Activated CD4-positive, alpha-beta T cell treated with anti-CD3 and anti-CD28 coated beads, Interleukin-2, amount 10 ng/mL, durations not matched to agents 7 days and 5 days (primary cell): ENCODE measurements at regions not wholly inside any gene's neighbourhood (a gene's known extent, or its start where the extent isn't known, plus 50 kb on each side); places are given as distances from the start of the nearest gene placed in this dataset.
"Not testable (repeated sequence)": the region's sequence is repeated elsewhere in the genome, so short reads cannot be mapped to it uniquely, and the experiment has no call there.

Experiments
- CTCF ChIA-PET: fragments of 350-600 bp; sonication (Branson Sonifier 250); formaldehyde crosslinking; loops from one replicate; lab custom pipeline; 2021; ENCODE audit warnings: antibody characterized with exemption; lab: Charles Lee
- POLR2A ChIA-PET: fragments of 350-600 bp; sonication (Branson Sonifier 250); formaldehyde crosslinking; loops from one replicate; lab custom pipeline; 2021; ENCODE audit warnings: antibody characterized with exemption; lab: Charles Lee
- DNase-seq: peaks from one replicate; pipeline ENCODE4 v3.0.0-alpha.2; 2020
- H3K27ac Mint-ChIP-seq: one replicate; pipeline ENCODE4 v1.8.0; 2021; ENCODE audit warnings: mild to moderate bottlenecking, moderate library complexity, mixed read lengths
- H3K27me3 Mint-ChIP-seq: one replicate; pipeline ENCODE4 v1.8.0; 2021; ENCODE audit warnings: mixed read lengths
- H3K36me3 Mint-ChIP-seq: one replicate; pipeline ENCODE4 v1.8.0; 2021; ENCODE audit warnings: low read depth, mixed read lengths
- H3K4me1 Mint-ChIP-seq: one replicate; pipeline ENCODE4 v1.8.0; 2021; ENCODE audit warnings: mixed read lengths
- H3K4me3 Mint-ChIP-seq: one replicate; pipeline ENCODE4 v1.8.0; 2021; ENCODE audit warnings: mild to moderate bottlenecking, moderate library complexity, mixed read lengths
- H3K9me3 Mint-ChIP-seq: one replicate; pipeline ENCODE4 v1.8.0; 2021; ENCODE audit warnings: mixed read lengths

GRCh38 chr14:104405360-104406226 is 174.0 kb upstream of the C14orf180 start:
- H3K9me3 Mint-ChIP-seq: peaks cover 12% of the 10 kb centered on the region
- CTCF ChIA-PET: interaction anchor here (0.5 to 1.1 kb wide), 2 partner anchors 12 to 127 kb away, joined by 3 to 4 read pairs; no protein-coding TSS in a partner anchor
- H3K27ac Mint-ChIP-seq: no peak overlapping the region
- H3K27me3 Mint-ChIP-seq: no peaks in the 10 kb centered on the region
- no peak for DNase-seq
- no peaks in the 10 kb centered on the region for H3K4me1 Mint-ChIP-seq
- H3K36me3 Mint-ChIP-seq: no peaks in the 10 kb centered on the region
- H3K4me3 Mint-ChIP-seq: no peak overlapping the region
- POLR2A ChIA-PET: no interaction called here

- no peaks in the 10 kb centered on the region for H3K27me3 Mint-ChIP-seq
- CTCF ChIA-PET: no interaction called here
- no peaks in the 10 kb centered on the region for H3K4me1 Mint-ChIP-seq
- no peak overlapping the region for H3K27ac Mint-ChIP-seq
- POLR2A ChIA-PET: no interaction called here
- H3K9me3 Mint-ChIP-seq: peaks cover 12% of the 10 kb centered on the region
- no peak overlapping the region for H3K4me3 Mint-ChIP-seq
- no peaks in the 10 kb centered on the region for H3K36me3 Mint-ChIP-seq
- DNase-seq: peak; percentile 5
These were observed 172.7 kb upstream of the C14orf180 start for GRCh38 chr14:104406831-104407230.

GRCh38 chr14:104416383-104416782 is 163.2 kb upstream of the C14orf180 start:
- Mint-ChIP-seq H3K36me3 (no peaks in the 10 kb centered on the region), H3K4me1 (no peaks in the 10 kb centered on the region), H3K4me3 (no peak overlapping the region), H3K27me3 (peaks cover 18% of the 10 kb centered on the region), H3K27ac (no peak overlapping the region), H3K9me3 (peaks cover 2% of the 10 kb centered on the region)
- POLR2A ChIA-PET: no interaction called here
- DNase-seq: no peak
- CTCF ChIA-PET: no interaction called here

- H3K9me3 Mint-ChIP-seq: no peaks in the 10 kb centered on the region
- CTCF ChIA-PET: no interaction called here
- H3K4me3 Mint-ChIP-seq: no peak overlapping the region
- DNase-seq: peak; percentile 3
- H3K27me3 Mint-ChIP-seq: peaks cover 15% of the 10 kb centered on the region
- H3K4me1 Mint-ChIP-seq: no peaks in the 10 kb centered on the region
- H3K36me3 Mint-ChIP-seq: no peaks in the 10 kb centered on the region
- no peak overlapping the region for H3K27ac Mint-ChIP-seq
- POLR2A ChIA-PET: no interaction called here
These were observed 159.6 kb upstream of the C14orf180 start for GRCh38 chr14:104419865-104420505.

- DNase-seq: peak; percentile 2
- H3K4me3 Mint-ChIP-seq, POLR2A ChIA-PET, H3K4me1 Mint-ChIP-seq, CTCF ChIA-PET, H3K27ac Mint-ChIP-seq, H3K36me3 Mint-ChIP-seq, H3K9me3 Mint-ChIP-seq: not testable (repeated sequence)
- peaks cover 10% of the 10 kb centered on the region for H3K27me3 Mint-ChIP-seq
These were observed 159.0 kb upstream of the C14orf180 start for GRCh38 chr14:104420523-104420922.

GRCh38 chr14:104420990-104421389 is 158.6 kb upstream of the C14orf180 start:
- Mint-ChIP-seq H3K4me1 (no peaks in the 10 kb centered on the region), H3K27me3 (peaks cover 6% of the 10 kb centered on the region), H3K9me3 (no peaks in the 10 kb centered on the region), H3K36me3 (no peaks in the 10 kb centered on the region), H3K4me3 (no peak overlapping the region), H3K27ac (no peak overlapping the region)
- ChIA-PET CTCF (no interaction called here), POLR2A (no interaction called here)
- DNase-seq: peak; percentile 2

GRCh38 chr14:104421401-104421821 is 158.2 kb upstream of the C14orf180 start:
- no peak overlapping the region for H3K4me3 Mint-ChIP-seq
- no peak overlapping the region for H3K27ac Mint-ChIP-seq
- H3K4me1 Mint-ChIP-seq: no peaks in the 10 kb centered on the region
- no peaks in the 10 kb centered on the region for H3K36me3 Mint-ChIP-seq
- peaks cover 5% of the 10 kb centered on the region for H3K27me3 Mint-ChIP-seq
- H3K9me3 Mint-ChIP-seq: no peaks in the 10 kb centered on the region
- ChIA-PET POLR2A (no interaction called here), CTCF (interaction anchor here (0.6 kb wide), 1 partner anchor 631 kb away, joined by 3 read pairs; no protein-coding TSS in a partner anchor)
- peak; percentile 1 for DNase-seq

GRCh38 chr14:104421892-104422828 is 157.4 kb upstream of the C14orf180 start:
- peak overlapping the region; percentile 3 for H3K27ac Mint-ChIP-seq
- CTCF ChIA-PET: interaction anchor here (0.6 kb wide), 1 partner anchor 631 kb away, joined by 3 read pairs; no protein-coding TSS in a partner anchor
- no peaks in the 10 kb centered on the region for H3K27me3 Mint-ChIP-seq
- no peak overlapping the region for H3K4me3 Mint-ChIP-seq
- DNase-seq: peak; percentile 5
- H3K9me3 Mint-ChIP-seq: no peaks in the 10 kb centered on the region
- no peaks in the 10 kb centered on the region for H3K4me1 Mint-ChIP-seq
- POLR2A ChIA-PET: no interaction called here
- no peaks in the 10 kb centered on the region for H3K36me3 Mint-ChIP-seq

GRCh38 chr14:104422837-104423681 is 156.5 kb upstream of the C14orf180 start:
- Mint-ChIP-seq H3K9me3 (no peaks in the 10 kb centered on the region), H3K4me1 (no peaks in the 10 kb centered on the region), H3K27ac (no peak overlapping the region), H3K27me3 (no peaks in the 10 kb centered on the region), H3K36me3 (no peaks in the 10 kb centered on the region), H3K4me3 (no peak overlapping the region)
- DNase-seq: peak; percentile 4
- POLR2A ChIA-PET: no interaction called here
- CTCF ChIA-PET: no interaction called here

- Mint-ChIP-seq H3K27me3 (no peaks in the 10 kb centered on the region), H3K4me1 (no peaks in the 10 kb centered on the region), H3K9me3 (no peaks in the 10 kb centered on the region), H3K36me3 (no peaks in the 10 kb centered on the region), H3K4me3 (no peak overlapping the region), H3K27ac (no peak overlapping the region)
- POLR2A ChIA-PET: no interaction called here
- DNase-seq: peak; percentile 3
- CTCF ChIA-PET: no interaction called here
These were observed 155.7 kb upstream of the C14orf180 start for GRCh38 chr14:104423701-104424405.

GRCh38 chr14:104424406-104425072 is 155.0 kb upstream of the C14orf180 start:
- Mint-ChIP-seq H3K36me3 (no peaks in the 10 kb centered on the region), H3K4me1 (no peaks in the 10 kb centered on the region), H3K27me3 (no peaks in the 10 kb centered on the region), H3K4me3 (no peak overlapping the region), H3K9me3 (no peaks in the 10 kb centered on the region), H3K27ac (no peak overlapping the region)
- ChIA-PET CTCF (no interaction called here), POLR2A (no interaction called here)
- DNase-seq: peak; percentile 3
